OCI-M2 (cell line): ENCODE measurements at regions not wholly inside any gene's neighbourhood (a gene's known extent, or its start where the extent isn't known, plus 50 kb on each side); places are given as distances from the start of the nearest gene placed in this dataset.

ENCODE experiments used
- DNase-seq: peaks from one replicate; lab custom pipeline; 2025; ENCODE audit not compliant: unreplicated experiment; lab: John Stamatoyannopoulos, UW

GRCh38 chr5:21694567-21694966, 1158.6 kb downstream of the CDH12 start:
- no peak for DNase-seq

GRCh38 chr5:21693591-21693990, 1159.6 kb downstream of the CDH12 start:
- DNase-seq = no peak

- DNase-seq = no peak
These were observed 1163.6 kb downstream of the CDH12 start for GRCh38 chr5:21689587-21689986.

GRCh38 chr5:21688655-21689054, 1164.5 kb downstream of the CDH12 start:
- no peak for DNase-seq

GRCh38 chr5:21687621-21688020, 1165.5 kb downstream of the CDH12 start:
- DNase-seq = no peak

GRCh38 chr5:21686706-21687105, 1166.4 kb downstream of the CDH12 start:
- DNase-seq = no peak

GRCh38 chr5:21685522-21685921, 1167.6 kb downstream of the CDH12 start:
- DNase-seq = no peak

GRCh38 chr5:21684992-21685391, 1168.2 kb downstream of the CDH12 start:
- DNase-seq = no peak

GRCh38 chr5:21681911-21682310, 1171.2 kb downstream of the CDH12 start:
- DNase-seq = no peak

GRCh38 chr5:21680641-21681040, 1172.5 kb downstream of the CDH12 start:
- no peak for DNase-seq

- no peak for DNase-seq
These were observed 1172.9 kb downstream of the CDH12 start for GRCh38 chr5:21680196-21680595.

GRCh38 chr5:21678526-21678925, 1174.6 kb downstream of the CDH12 start:
- DNase-seq = no peak

- DNase-seq = no peak
These were observed 1180.2 kb downstream of the CDH12 start for GRCh38 chr5:21672911-21673310.

- no peak for DNase-seq
These were observed 1180.8 kb downstream of the CDH12 start for GRCh38 chr5:21672360-21672759.

- DNase-seq = no peak
These were observed 1187.6 kb downstream of the CDH12 start for GRCh38 chr5:21665524-21665923.

- DNase-seq = no peak
These were observed 1190.1 kb downstream of the CDH12 start for GRCh38 chr5:21663082-21663481.

- no peak for DNase-seq
These were observed 1192.0 kb downstream of the CDH12 start for GRCh38 chr5:21661184-21661583.

- DNase-seq = no peak
These were observed 1198.6 kb downstream of the CDH12 start for GRCh38 chr5:21654556-21654955.

GRCh38 chr5:21649969-21650368, 1203.2 kb downstream of the CDH12 start:
- DNase-seq = no peak

- no peak for DNase-seq
These were observed 1206.7 kb downstream of the CDH12 start for GRCh38 chr5:21646469-21646868.

GRCh38 chr5:21644032-21644431, 1209.1 kb downstream of the CDH12 start:
- no peak for DNase-seq

- DNase-seq = no peak
These were observed 1210.8 kb downstream of the CDH12 start for GRCh38 chr5:21642312-21642711.

- no peak for DNase-seq
These were observed 1229.3 kb downstream of the CDH12 start for GRCh38 chr5:21623831-21624230.

- DNase-seq = no peak
These were observed 1237.9 kb downstream of the CDH12 start for GRCh38 chr5:21615195-21615765.
